GF-D8 (cell line): ENCODE measurements at regions not wholly inside any gene's neighbourhood (a gene's known extent, or its start where the extent isn't known, plus 50 kb on each side); places are given as distances from the start of the nearest gene placed in this dataset.

Experiments
- DNase-seq: peaks from one replicate; lab custom pipeline; 2025; lab: John Stamatoyannopoulos, UW

DNA sequence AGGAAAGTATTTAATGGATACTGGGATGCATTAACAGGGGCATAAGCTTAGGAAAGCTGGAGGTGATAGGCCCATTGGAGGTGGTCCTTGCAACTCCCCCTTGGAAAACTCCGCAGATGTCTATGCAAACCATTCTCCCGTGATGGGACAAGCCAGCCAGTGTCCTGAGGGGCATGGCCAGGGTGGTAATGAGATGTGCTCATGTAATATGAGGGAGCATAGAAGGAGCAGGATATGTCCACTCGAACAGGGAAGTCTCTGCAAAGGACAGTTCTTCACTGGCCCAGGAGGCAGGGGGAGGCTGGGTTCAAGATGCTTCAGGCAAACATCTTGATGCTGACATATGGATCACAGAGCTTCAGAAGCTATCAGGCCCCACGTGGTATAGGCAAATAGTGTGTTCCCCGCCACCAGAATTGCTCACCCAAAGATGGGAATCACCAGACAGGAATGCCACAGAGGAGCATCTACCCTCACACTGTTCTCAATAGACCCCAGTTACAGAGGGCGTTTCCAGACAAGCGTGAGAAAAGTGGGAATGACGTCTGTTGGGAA lies 201.6 kb upstream of the CDH4 start:
- no peak for DNase-seq

GRCh38 chr20:61052195-61052750 lies 199.8 kb upstream of the CDH4 start:
- DNase-seq, result no peak

GRCh38 chr20:61052776-61053442 lies 199.2 kb upstream of the CDH4 start:
- DNase-seq, result no peak

GRCh38 chr20:61053487-61053886 lies 198.6 kb upstream of the CDH4 start:
- DNase-seq, result no peak

DNA sequence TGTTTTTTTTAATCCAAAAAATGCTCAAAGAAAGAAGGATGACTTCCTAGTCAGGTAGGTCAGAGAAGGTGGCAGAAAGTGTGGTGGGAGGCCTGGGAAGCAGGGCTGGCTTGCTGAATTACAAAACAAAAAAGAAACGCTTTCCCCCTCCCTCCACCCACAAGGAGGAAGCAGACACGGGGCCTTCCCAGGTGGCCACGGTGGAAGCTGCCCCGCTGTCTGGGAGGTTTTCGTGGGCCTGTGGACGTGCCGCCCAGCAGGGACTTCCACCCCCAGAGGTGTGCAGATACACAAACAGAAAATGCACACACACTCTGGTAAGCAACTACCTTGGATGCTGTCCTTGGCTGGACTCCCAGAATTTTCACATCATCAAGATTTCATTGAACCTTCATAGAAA lies 198.2 kb upstream of the CDH4 start:
- DNase-seq, result no peak

- DNase-seq, result no peak
Measured at GRCh38 chr20:61054411-61054810, 197.7 kb upstream of the CDH4 start.

- DNase-seq, result no peak
Measured at GRCh38 chr20:61055180-61056010, 196.7 kb upstream of the CDH4 start.

DNA sequence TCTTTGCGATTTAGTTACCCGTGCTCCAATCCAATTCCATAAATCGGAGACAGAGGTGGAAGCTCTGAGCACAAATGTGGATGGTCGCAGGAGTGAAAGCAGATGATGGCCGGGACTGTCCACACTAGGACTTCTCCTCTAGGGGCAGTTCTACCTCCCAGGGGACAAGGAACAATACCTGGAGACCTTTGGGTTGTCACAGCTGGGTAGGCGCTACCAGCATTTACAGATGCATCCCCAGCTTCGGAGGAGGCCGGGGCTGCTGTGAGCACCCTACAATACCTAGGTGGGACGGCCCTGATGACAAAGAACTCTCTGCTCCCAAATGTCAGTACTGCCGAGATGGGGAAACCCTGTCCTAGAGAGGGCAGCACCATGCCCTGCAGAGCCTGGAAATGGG lies 195.9 kb upstream of the CDH4 start:
- DNase-seq, result no peak

DNA sequence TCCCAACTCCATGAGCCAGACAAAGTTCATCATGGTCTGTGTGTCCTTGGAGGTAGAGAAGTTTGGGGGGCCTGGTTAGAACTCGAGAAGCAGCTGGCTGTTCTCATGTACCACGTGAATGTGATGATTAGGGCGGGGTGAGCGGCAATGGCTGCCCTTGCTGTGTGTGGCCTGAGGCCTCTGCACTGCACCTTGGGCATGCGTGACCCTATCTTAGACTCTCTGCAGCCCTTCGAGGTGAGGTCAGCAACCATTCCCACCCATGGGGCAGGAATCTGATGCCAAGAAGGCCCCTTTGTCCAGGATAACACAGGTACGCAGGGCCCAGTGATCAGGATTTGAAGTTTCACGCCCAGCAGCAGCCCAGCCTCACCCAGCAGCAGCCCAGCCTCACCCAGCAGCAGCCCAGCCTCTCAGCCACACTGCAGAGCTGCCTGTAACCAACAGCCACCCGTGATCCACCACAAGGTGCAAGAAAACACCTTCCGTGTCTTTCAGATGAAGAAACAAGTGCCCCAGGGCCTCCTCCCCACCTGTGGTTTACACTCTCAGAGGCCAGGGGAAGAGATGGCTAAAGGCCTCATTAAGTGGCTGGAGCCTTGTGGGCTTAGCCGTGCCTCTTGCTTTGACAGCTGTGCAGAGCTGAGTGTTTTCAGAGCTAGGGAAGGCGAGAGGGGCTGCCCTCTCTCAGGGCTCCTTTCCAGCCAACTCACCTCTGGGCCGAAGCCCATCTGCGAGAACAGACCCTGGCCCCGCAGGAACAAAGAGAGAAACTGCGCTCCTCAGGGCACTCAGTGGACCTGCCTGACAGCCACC lies 195.2 kb upstream of the CDH4 start:
- no peak for DNase-seq

DNA sequence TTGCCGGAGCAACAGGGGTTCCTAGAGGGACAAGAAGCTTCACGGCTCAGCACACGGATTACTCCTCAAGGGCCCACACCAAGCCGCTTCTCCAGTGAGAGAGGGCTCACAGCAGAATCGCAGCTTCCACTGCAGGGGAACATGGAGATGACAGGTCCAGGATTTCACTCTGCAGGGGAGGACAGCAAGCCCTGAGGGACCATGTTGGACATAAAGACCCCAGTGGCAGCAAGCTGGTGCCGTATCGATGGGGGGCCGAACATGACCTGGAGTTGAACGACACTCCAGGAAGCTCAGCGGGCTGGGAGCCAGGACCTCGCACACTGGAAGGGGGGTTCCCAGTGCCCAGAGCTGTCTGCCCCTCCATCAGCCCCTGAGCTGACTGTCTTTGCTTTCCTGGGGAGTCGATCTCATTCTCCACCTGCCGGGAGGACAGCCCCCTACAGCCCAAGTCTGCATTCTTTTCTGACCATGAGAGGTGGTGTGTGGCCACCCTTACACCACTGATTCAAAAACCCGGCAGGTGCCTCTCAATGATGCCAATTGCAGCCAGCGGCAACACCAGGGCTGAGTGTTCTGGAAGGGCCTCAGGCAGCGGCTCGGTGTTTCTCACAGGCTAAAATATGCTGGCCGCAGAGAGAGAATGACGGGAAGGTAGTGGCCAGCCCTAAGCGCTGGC lies 194.5 kb upstream of the CDH4 start:
- DNase-seq, result no peak

DNA sequence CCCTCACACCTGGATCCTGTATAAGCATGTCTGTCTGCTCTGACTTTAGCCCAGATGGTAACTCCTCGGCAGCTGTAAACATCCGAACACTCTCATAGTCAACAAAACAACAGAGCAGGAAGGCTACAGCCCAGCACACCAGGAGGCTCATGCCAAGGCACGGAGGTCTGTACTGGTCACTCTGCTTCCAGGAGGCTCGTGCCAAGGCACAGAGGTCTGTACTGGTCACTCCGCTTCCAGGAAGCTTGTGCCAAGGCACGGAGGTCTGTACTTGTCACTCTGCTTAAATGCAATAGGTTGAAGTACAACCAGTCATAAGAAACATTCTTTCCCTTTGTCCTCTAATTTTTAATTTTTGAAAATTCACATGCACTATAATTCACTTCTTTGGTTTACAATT lies 190.1 kb upstream of the CDH4 start:
- no peak for DNase-seq

DNA sequence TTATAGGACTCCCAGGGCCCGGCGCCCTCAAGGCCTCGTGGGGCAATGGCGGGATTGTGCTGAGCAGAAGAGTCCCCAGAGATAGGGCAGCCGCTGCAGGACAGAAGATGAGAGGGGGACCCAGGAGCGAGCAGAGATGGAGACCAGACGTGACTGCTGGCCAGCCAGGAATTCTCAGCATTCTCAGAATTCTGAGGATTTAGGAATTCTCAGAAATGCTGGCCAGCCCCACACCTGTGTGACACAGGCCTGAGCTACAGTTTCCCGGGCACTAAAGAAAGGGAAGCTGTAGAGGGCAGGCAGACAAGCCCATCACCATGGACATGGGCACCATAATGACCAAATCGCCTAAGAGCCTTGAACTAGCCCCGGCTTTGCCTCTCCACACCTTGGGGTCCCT lies 186.2 kb upstream of the CDH4 start:
- DNase-seq, result no peak

GRCh38 chr20:61066526-61066925 lies 185.5 kb upstream of the CDH4 start:
- no peak for DNase-seq

DNA sequence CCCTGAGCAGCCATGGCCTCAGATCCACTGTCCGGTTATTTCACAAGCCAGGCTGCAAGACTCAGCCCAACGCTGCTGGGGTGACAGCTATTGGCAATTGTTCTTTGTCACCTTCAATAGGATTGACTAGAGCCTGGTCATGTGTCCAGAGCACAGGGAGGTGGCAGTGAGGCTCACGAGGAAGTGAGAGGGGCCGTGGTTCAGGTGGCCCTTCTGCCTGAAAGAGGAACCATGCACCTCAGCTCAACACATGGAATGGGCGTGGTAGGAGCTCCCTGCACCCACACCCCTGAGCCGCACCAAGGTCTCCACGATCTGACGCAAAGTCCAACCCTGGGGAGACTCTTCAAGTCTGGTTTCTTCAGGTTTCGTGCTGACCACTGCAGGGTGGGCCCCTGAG lies 184.8 kb upstream of the CDH4 start:
- DNase-seq, result no peak

DNA sequence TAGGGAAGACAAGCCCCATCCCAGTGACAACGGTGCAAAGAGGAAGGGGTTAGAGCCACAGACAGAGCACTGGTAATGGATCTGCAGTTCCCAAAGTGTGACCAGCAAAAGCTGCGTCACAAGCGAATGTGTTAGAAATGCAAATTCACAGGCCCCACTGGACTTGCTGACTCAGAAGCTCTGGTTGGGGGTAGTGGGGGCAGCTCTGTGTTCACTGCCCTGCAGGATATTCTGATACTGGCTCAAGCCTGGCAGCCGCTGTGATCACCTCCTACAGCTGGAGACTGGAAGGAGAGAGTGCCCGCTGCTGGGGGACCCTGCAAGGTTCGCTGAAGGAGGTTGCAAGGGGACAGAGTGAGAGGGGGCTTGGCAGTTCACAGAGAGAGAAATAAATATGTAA lies 179.7 kb upstream of the CDH4 start:
- DNase-seq, result no peak

- DNase-seq, result no peak
Measured at GRCh38 chr20:61073376-61073775, 178.7 kb upstream of the CDH4 start.

DNA sequence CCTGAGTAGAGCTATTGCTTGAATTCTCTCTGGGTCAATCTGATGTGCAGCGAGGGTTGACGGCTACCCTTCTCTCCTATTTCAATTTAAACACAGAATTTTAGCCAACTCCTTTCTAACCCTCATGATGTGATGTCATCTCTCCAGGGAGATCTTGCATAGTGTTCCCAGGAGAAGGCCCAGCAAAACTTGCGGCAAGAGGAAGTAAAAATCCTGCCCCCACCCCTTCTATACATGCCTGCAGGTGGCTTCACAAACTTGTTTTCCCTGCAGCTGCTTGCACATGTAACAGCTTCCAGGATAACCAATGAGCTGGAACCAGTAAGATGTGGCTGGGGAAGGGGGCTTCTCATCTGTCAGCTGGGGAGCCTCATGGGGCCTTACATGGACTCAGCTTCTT lies 169.3 kb upstream of the CDH4 start:
- no peak for DNase-seq

DNA sequence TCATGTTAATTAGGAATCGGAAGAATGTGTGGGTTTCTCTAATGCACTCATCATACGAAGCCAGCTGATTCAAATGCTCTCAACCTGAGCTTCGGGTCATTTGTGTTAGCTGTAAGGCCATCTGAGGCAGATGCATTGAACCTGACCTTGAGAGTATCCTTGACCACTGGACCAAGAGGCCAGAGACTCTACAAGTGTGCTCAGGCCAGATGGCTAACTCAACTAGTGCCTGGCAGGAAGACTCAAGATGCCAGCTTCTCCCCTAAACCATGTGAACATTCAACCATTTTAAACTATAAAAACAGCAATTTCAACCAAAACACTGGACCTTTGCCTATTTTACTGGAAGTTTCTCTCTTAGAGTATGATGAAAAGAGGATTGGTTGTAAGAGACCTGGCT lies 168.6 kb upstream of the CDH4 start:
- no peak for DNase-seq

DNA sequence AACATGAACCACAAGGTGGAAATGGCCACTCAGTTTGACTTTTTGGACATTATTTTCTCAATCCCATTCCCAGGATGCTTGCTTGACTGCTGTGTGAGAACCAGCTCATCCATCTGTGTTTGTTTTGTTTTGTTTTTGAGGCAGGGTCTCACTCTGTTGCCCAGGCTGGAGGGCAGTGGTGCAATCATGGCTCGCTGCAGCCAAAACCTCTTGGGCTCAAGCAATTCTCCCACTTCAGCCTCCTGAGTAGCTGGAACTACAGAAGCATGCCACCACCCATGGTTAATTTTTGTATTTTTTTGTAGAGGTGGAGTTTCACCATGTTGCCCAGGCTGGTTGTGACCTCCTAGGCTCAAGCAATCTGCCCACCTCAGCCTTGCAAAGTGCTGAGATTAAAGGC lies 166.0 kb upstream of the CDH4 start:
- DNase-seq, result no peak

DNA sequence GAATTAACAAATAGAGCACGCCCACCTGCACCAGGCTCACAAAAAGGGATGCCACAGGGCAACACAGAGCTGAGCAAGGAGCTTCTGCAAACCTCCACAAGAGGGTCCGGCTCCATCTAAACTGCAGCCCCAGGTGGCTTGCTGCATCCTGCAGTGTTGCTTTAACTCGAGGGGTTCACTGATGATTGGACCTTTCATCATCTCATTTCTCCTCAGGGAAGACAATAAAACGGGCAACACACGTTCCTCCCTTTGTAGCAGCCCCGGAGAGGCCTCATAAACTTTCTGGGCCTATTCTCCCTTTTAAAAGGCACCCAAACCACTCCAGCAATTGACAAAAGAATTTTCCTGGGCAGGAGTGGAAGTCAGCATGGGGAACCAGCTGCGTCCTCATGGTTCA lies 161.5 kb upstream of the CDH4 start:
- DNase-seq, result no peak

GRCh38 chr20:61092251-61092650 lies 159.8 kb upstream of the CDH4 start:
- DNase-seq, result no peak

GRCh38 chr20:61094581-61094980 lies 157.5 kb upstream of the CDH4 start:
- DNase-seq, result no peak
